ENCODE measurements at regions not wholly inside any gene's neighbourhood (a gene's known extent, or its start where the extent isn't known, plus 50 kb on each side); places are given as distances from the start of the nearest gene placed in this dataset.

DNA sequence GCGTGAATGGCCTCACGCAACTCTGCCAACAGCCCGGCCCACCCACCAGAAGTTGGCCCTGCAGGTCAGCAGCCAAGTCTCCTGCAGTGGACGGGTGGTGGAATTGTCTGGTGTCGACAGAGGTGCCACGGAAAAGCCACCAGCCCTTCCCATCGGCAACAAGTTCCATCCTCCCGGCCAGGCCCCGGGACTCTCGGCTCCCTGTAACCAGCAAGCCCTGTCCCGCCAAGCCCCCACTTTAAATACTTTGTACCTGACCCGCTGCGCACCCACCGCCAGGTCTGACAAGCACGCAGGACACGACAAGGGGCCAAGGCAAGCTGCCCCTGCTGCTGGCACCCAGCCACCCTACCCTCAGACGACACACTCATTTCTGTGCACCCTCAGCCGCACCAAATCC lies 100.8 kb downstream of the RBFOX3 start:
- TF ChIP-seq, protein P1, sequence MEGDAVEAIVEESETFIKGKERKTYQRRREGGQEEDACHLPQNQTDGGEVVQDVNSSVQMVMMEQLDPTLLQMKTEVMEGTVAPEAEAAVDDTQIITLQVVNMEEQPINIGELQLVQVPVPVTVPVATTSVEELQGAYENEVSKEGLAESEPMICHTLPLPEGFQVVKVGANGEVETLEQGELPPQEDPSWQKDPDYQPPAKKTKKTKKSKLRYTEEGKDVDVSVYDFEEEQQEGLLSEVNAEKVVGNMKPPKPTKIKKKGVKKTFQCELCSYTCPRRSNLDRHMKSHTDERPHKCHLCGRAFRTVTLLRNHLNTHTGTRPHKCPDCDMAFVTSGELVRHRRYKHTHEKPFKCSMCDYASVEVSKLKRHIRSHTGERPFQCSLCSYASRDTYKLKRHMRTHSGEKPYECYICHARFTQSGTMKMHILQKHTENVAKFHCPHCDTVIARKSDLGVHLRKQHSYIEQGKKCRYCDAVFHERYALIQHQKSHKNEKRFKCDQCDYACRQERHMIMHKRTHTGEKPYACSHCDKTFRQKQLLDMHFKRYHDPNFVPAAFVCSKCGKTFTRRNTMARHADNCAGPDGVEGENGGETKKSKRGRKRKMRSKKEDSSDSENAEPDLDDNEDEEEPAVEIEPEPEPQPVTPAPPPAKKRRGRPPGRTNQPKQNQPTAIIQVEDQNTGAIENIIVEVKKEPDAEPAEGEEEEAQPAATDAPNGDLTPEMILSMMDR (IDR thresholded peaks at IDR 0.05 in 8 of 11, conservative IDR thresholded peaks at IDR 0.05 in 3 of 11): no peak
- TF ChIP-seq POLR2A (IDR thresholded peaks at IDR 0.05): no peak
- TF ChIP-seq POLR2AphosphoS5 (IDR thresholded peaks at IDR 0.05): no peak
